ENCODE measurements at regions not wholly inside any gene's neighbourhood (a gene's known extent, or its start where the extent isn't known, plus 50 kb on each side); places are given as distances from the start of the nearest gene placed in this dataset.

DNA sequence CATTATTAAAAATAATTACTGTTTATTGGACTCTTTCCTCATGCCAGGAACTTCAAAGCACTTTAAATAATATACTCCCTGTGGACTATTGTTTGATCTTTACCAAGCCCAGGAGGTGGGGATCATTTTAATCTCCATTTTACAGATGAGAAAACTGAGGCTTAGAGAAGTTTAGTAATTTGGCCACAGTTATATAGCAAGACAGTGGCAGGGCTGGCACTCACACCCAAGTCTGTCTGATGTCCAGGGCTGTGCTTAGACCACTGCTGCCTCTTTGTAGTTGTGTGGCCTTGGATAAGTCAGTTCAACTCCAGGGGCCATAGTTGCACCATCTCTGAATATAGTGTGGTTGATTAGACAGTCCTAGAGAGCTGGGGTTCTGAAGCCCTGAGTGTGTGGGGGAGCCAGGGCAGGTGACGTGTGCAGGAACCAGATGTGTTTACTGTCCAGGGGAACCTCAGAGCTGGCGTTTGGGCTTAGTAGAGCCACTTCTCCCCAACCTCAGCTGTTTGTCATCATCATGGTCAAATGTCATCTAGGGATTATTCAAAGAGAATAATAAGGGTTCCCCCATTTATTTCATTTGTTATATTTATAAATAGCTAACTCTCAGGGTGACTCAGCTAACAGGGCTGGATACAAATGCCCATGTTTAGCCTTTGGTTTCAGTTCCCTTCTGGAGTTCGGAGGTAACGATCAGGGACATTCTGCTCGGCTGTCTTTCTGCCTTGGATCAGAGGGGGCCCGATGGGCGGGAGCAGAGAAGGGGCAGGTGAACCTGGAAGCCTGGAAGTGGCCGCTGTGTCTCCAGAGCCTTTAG, 68.0 kb downstream of the BOLA3 start:
- Histone ChIP-seq H3K4me1 (ENCODE audit: insufficient read depth) (peaks cover 6% of the 10 kb centered on the region), H3K27ac (no peak overlapping the region), H3K27me3 (no peaks in the 10 kb centered on the region), H3K9me2 (replicated peaks; ENCODE audit: insufficient read depth) (no peaks in the 10 kb centered on the region), H3K36me3 (replicated peaks; ENCODE audit: insufficient read depth, low read depth) (no peaks in the 10 kb centered on the region), H3K4me2 (no peak overlapping the region), H2AFZ (no peak overlapping the region), H3K9me3 (ENCODE audit: low read depth) (no peaks in the 10 kb centered on the region), H3K79me2 (peaks cover 21% of the 10 kb centered on the region), H4K20me1 (ENCODE audit: insufficient read depth, poor library complexity, severe bottlenecking) (peaks cover 2% of the 10 kb centered on the region), H3K4me3 (no peak overlapping the region)
- DNase-seq (ENCODE audit: low spot score), result no peak
- 93% methylated on average over 8 of the region's 8 CpGs for WGBS (ENCODE audit: low lambda C conversion rate, missing lambda C conversion rate)
- no peak for TF ChIP-seq EZH2 (IDR thresholded peaks at IDR 0.05; ENCODE audit: borderline replicate concordance)
- no peak for TF ChIP-seq EZH2phosphoT487 (IDR thresholded peaks at IDR 0.05; ENCODE audit: low read depth, severe bottlenecking, unreplicated experiment)
- TF ChIP-seq, protein P1, sequence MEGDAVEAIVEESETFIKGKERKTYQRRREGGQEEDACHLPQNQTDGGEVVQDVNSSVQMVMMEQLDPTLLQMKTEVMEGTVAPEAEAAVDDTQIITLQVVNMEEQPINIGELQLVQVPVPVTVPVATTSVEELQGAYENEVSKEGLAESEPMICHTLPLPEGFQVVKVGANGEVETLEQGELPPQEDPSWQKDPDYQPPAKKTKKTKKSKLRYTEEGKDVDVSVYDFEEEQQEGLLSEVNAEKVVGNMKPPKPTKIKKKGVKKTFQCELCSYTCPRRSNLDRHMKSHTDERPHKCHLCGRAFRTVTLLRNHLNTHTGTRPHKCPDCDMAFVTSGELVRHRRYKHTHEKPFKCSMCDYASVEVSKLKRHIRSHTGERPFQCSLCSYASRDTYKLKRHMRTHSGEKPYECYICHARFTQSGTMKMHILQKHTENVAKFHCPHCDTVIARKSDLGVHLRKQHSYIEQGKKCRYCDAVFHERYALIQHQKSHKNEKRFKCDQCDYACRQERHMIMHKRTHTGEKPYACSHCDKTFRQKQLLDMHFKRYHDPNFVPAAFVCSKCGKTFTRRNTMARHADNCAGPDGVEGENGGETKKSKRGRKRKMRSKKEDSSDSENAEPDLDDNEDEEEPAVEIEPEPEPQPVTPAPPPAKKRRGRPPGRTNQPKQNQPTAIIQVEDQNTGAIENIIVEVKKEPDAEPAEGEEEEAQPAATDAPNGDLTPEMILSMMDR (IDR thresholded peaks at IDR 0.05; ENCODE audit: poor library complexity), result no peak

DNA sequence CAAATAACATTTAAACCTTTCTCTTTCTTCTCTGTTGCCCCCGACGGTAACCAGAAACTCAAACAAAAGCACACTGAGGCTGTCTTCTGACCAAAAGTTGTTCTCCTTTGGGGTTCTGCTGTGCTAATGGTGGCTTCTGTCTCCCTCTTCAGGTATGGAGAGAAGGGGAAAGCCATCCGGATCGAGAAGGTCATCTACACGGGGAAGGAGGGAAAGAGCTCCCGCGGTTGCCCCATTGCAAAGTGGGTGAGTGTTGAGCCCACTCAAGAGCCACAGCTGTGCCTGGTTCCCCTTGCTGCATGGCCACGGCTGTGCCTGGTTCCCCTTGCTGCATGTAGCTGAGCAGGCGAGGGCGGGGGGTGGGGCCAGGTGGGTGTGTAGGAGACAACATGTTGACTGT, 67.4 kb downstream of the BOLA3 start:
- no peak overlapping the region for H3K4me2 ChIP-seq
- no peak for TF ChIP-seq EZH2 (IDR thresholded peaks at IDR 0.05; ENCODE audit: borderline replicate concordance)
- no peak for TF ChIP-seq EZH2phosphoT487 (IDR thresholded peaks at IDR 0.05; ENCODE audit: low read depth, severe bottlenecking, unreplicated experiment)
- TF ChIP-seq, protein P1 (IDR thresholded peaks at IDR 0.05; ENCODE audit: poor library complexity), result no peak
- H2AFZ ChIP-seq, result no peak overlapping the region
- DNase-seq (ENCODE audit: low spot score), result no peak
- H3K4me1 ChIP-seq (ENCODE audit: insufficient read depth), result peaks cover 6% of the 10 kb centered on the region
- no peak overlapping the region for H3K4me3 ChIP-seq
- no peaks in the 10 kb centered on the region for H3K9me2 ChIP-seq (replicated peaks; ENCODE audit: insufficient read depth)
- H3K79me2 ChIP-seq, result peaks cover 20% of the 10 kb centered on the region
- no peaks in the 10 kb centered on the region for H3K36me3 ChIP-seq (replicated peaks; ENCODE audit: insufficient read depth, low read depth)
- WGBS (ENCODE audit: low lambda C conversion rate, missing lambda C conversion rate), result 89% methylated on average over 10 of the region's 10 CpGs
- H3K9me3 ChIP-seq (ENCODE audit: low read depth), result no peaks in the 10 kb centered on the region
- no peak overlapping the region for H3K27ac ChIP-seq
- H4K20me1 ChIP-seq (ENCODE audit: insufficient read depth, poor library complexity, severe bottlenecking), result peaks cover 2% of the 10 kb centered on the region
- no peaks in the 10 kb centered on the region for H3K27me3 ChIP-seq

DNA sequence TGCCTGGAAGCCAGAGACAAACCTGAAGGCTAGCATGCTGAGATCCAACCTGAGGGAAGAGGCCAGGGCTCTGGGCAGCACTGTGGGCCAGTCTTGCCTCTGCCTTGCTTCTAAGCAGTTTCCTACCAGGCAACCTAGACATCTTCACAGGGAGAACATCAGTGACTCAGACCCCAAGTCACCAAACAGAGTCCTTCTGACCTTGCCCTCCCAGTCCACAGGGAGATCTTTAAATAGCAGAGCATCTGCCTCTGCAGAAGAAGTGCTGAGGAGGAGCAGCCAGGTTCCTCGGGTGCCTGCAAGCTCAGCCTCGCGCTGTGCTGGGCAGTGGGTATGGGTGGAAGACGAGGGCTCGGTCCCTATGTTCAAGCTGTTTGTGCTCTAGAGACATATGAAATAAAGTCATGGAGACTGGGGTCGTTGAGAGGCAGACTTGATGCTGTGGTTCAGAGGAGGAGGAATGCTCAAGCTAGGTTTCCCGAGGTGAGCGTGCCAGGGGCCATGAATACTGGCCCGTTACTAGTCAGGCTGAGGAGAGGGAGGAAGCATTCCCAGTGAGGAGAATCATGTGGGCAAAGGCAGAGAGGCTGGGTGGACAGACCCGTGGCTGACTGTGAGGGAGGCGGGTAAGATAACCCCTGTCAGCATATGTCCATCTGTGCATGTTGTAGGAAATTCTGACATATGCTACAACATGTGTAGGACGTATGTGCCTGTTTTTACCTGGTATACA, 66.5 kb downstream of the BOLA3 start:
- peaks cover 2% of the 10 kb centered on the region for H4K20me1 ChIP-seq (ENCODE audit: insufficient read depth, poor library complexity, severe bottlenecking)
- peaks cover 19% of the 10 kb centered on the region for H3K79me2 ChIP-seq
- H3K27ac ChIP-seq, result no peak overlapping the region
- H3K36me3 ChIP-seq (replicated peaks; ENCODE audit: insufficient read depth, low read depth), result no peaks in the 10 kb centered on the region
- H3K9me3 ChIP-seq (ENCODE audit: low read depth), result no peaks in the 10 kb centered on the region
- DNase-seq (ENCODE audit: low spot score), result no peak
- H3K4me1 ChIP-seq (ENCODE audit: insufficient read depth), result peaks cover 6% of the 10 kb centered on the region
- no peak overlapping the region for H2AFZ ChIP-seq
- H3K9me2 ChIP-seq (replicated peaks; ENCODE audit: insufficient read depth), result no peaks in the 10 kb centered on the region
- no peak for TF ChIP-seq EZH2phosphoT487 (IDR thresholded peaks at IDR 0.05; ENCODE audit: low read depth, severe bottlenecking, unreplicated experiment)
- TF ChIP-seq EZH2 (IDR thresholded peaks at IDR 0.05; ENCODE audit: borderline replicate concordance), result no peak
- TF ChIP-seq, protein P1 (IDR thresholded peaks at IDR 0.05; ENCODE audit: poor library complexity), result no peak
- H3K4me3 ChIP-seq, result no peak overlapping the region
- WGBS (ENCODE audit: low lambda C conversion rate, missing lambda C conversion rate), result 95% methylated on average over 12 of the region's 12 CpGs
- no peaks in the 10 kb centered on the region for H3K27me3 ChIP-seq
- no peak overlapping the region for H3K4me2 ChIP-seq

Measured in hepatocyte (in vitro differentiated cells).